Stimulated activated CD4-positive, alpha-beta T cell treated with anti-CD3 and anti-CD28 coated beads, Interleukin-1b, Interleukin-23, amount 100 ng/mL, for 24 hours (primary cell): ENCODE measurements at regions not wholly inside any gene's neighbourhood (a gene's known extent, or its start where the extent isn't known, plus 50 kb on each side); places are given as distances from the start of the nearest gene placed in this dataset.

Experiments
- DNase-seq, 4 experiments: peaks; one replicate each; pipeline ENCODE4 v3.0.0-alpha.2; 2020; ENCODE audit warnings: low read depth in 4 of 4, low spot score in 1 of 4

- no peak for DNase-seq
Measured at GRCh38 chr12:76704693-76705092, 59.2 kb upstream of the ZDHHC17 start.

DNA sequence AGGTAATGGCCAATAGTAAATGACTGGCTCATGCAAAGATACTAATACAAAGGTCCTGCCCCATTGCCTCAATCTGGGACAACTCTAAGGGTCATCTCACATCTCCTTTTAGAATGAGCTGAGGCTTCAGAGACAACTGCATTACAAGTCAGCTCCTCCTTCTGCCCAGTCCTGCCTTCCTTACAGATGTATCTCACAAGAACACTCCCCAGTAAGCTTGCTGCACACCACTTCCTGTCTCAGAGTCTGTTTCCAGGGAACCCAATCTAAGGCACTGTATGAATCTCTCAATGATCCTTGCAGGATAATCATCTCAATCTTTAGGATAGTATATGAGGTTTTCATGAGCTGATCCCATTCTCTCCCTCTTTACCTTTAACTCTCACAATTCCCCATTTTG lies 57.8 kb upstream of the ZDHHC17 start:
- no peak for DNase-seq

GRCh38 chr12:76706761-76707160 lies 57.2 kb upstream of the ZDHHC17 start:
- DNase-seq = no peak

DNA sequence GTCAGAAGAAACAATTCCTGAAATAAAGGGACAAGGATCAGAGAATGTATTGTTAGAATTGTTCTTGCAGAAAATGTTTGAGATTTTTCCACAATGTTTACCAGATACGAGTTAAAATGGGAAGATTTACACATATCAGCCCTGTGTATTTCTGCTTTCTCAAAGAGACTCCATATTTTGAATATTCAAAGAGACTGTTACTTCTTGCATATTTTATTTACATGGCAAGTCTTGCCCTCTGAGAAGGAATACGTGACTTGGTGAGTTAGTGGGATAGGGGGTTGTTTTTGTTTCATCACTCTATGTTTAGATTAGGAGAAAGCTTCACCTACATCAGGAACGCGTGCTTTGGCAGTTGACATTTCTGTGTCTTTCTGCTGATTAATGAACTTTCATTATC lies 56.1 kb upstream of the ZDHHC17 start:
- no peak for DNase-seq

DNA sequence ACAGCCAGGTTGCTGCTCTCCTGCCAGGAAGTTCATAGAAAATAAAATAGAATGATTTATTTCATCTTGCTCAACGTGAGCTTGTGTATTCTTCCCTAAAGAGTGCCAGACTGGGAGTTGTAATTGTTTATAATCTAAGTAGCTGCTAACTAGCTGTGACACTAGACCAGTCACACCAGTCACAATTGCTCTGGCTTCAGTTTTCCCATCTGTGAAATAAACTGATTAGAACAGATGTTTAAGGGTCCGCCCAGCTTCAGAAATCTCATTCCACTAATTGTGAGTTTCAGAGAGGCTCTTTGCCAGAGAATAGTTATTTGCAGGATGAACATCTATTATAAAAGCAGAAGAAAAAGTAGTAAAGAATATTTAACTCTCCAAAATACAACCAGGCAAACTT lies 55.6 kb upstream of the ZDHHC17 start:
- no peak for DNase-seq

GRCh38 chr12:76711241-76711640 lies 52.7 kb upstream of the ZDHHC17 start:
- no peak for DNase-seq

DNA sequence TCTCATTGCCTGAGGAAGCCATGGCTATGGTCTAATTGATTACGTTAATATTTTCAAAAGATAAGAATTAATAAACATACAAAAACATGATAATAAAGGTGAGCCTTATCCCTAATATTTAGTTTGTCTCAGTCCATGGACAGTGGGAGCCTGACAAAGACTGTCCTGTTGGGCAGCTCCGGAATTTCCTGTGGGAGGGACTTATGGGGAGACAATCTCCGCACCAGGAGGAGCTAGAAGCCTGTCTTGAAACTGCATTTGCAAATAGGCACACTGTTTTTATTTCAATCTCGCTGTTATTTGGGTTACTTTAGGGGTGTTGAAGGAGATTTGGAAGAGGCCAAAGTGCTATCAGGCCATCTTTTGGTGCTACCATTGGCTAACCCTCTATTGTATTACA lies 50.8 kb upstream of the ZDHHC17 start:
- DNase-seq = no peak

GRCh38 chr12:76713986-76714385 lies 49.9 kb upstream of the ZDHHC17 start:
- DNase-seq = no peak
